ENCODE measurements at regions not wholly inside any gene's neighbourhood (a gene's known extent, or its start where the extent isn't known, plus 50 kb on each side); places are given as distances from the start of the nearest gene placed in this dataset.

DNA sequence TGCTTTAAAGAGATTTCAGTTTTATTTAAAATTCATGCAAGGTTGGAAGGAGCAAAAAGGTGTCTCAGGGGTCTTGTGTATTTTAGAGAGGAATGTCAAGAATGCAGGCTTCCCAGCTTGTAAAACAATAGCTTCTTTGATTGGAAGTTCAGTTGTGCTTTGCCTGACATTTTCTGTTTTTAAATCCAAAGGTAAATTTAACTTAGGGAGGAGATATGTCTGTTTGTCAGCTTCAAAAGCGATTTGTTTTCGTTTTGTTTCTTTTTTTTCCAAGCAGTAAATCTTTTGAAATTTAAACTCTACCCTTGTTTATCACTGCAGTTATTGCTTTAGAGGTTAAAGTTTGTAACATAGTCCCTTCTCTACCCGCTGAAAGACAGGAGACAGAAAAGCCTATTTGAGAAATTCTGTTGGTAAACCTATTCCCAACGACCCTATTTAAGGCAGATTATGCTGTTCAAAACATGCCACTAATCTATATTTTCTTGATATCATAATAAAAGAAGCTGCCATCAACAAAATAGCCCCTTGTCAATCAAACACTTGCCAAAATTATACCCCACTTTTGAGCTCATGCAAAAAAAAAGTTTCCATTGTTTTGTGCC is 639.6 kb downstream of the IRS1 start (continued):
- TF ChIP-seq ZGPAT (CRISPR knock-in tag; IDR thresholded peaks at IDR 0.05) (peak; percentile 98), ZBTB3 (CRISPR knock-in tag; IDR thresholded peaks at IDR 0.05; ENCODE audit: borderline replicate concordance, low read depth) (0 out of 2 replicates have a peak, but pooled peaks have one; percentile 71), ETV5 (CRISPR knock-in tag; IDR thresholded peaks at IDR 0.05; ENCODE audit: borderline replicate concordance) (peak; percentile 73; the same call in 1 of the 2 replicates), GPN1 (CRISPR knock-in tag; IDR thresholded peaks at IDR 0.05; ENCODE audit: borderline replicate concordance) (no peak), ZBED4 (CRISPR knock-in tag; IDR thresholded peaks at IDR 0.05; ENCODE audit: borderline replicate concordance) (no peak), ATAD3A (CRISPR knock-in tag; IDR thresholded peaks at IDR 0.05) (no peak), PRMT3 (CRISPR knock-in tag; IDR thresholded peaks at IDR 0.05; ENCODE audit: borderline replicate concordance, low read depth) (no peak), MLLT10 (CRISPR knock-in tag; IDR thresholded peaks at IDR 0.05) (no peak), CSRNP2 (CRISPR knock-in tag; conservative IDR thresholded peaks at IDR 0.05; ENCODE audit: low read depth) (no peak), TGIF2 (CRISPR knock-in tag; IDR thresholded peaks at IDR 0.05) (peak; percentile 8; the same call in 1 of the 2 replicates), NFYC (CRISPR knock-in tag; IDR thresholded peaks at IDR 0.05) (no peak), RCOR2 (CRISPR knock-in tag; IDR thresholded peaks at IDR 0.05) (peak; percentile 92), FOXP4 (CRISPR knock-in tag; IDR thresholded peaks at IDR 0.05) (peak; percentile 100), KLF13 (CRISPR knock-in tag; IDR thresholded peaks at IDR 0.05) (no peak), ZBTB10 (CRISPR knock-in tag; IDR thresholded peaks at IDR 0.05; ENCODE audit: borderline replicate concordance) (no peak), ONECUT2 (CRISPR knock-in tag; IDR thresholded peaks at IDR 0.05) (peak; percentile 4; the same call in 1 of the 2 replicates), ZNF331 (CRISPR knock-in tag; IDR thresholded peaks at IDR 0.05) (peak; percentile 65; the same call in 1 of the 2 replicates)
- TF ChIP-seq, protein P1, sequence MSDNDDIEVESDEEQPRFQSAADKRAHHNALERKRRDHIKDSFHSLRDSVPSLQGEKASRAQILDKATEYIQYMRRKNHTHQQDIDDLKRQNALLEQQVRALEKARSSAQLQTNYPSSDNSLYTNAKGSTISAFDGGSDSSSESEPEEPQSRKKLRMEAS (IDR thresholded peaks at IDR 0.05), result no peak
